Fibroblast of lung (primary cell): ENCODE measurements at regions not wholly inside any gene's neighbourhood (a gene's known extent, or its start where the extent isn't known, plus 50 kb on each side); places are given as distances from the start of the nearest gene placed in this dataset.

Experiments
- EZH2 ChIP-seq: IDR thresholded peaks from 2 replicates; pipeline ENCODE4 v1.5.1; 2012; ENCODE audit warnings: low read length, control low read depth, mild to moderate bottlenecking; ENCODE audit errors: missing control alignments
- TF ChIP-seq, protein P1 (sequence below), 2 donors: IDR thresholded peaks in 1 of 2; conservative IDR thresholded peaks in 1 of 2; 1 replicate in 1 of 2; 2 replicates in 1 of 2; pipeline ENCODE4 v1.5.1; 2011 to 2012; ENCODE audit warnings: low read length in 2 of 2, control low read depth in 1 of 2, inconsistent platforms in 1 of 2, low read depth in 1 of 2, mild to moderate bottlenecking in 1 of 2

- TF ChIP-seq, protein P1, sequence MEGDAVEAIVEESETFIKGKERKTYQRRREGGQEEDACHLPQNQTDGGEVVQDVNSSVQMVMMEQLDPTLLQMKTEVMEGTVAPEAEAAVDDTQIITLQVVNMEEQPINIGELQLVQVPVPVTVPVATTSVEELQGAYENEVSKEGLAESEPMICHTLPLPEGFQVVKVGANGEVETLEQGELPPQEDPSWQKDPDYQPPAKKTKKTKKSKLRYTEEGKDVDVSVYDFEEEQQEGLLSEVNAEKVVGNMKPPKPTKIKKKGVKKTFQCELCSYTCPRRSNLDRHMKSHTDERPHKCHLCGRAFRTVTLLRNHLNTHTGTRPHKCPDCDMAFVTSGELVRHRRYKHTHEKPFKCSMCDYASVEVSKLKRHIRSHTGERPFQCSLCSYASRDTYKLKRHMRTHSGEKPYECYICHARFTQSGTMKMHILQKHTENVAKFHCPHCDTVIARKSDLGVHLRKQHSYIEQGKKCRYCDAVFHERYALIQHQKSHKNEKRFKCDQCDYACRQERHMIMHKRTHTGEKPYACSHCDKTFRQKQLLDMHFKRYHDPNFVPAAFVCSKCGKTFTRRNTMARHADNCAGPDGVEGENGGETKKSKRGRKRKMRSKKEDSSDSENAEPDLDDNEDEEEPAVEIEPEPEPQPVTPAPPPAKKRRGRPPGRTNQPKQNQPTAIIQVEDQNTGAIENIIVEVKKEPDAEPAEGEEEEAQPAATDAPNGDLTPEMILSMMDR (conservative IDR thresholded peaks at IDR 0.05 in 1 of 2, IDR thresholded peaks at IDR 0.05 in 1 of 2; ENCODE audit: low read depth in 1 of 2, low read length in 2 of 2): no peak
- no peak for TF ChIP-seq EZH2
Observed at GRCh38 chr5:107218457-107219193, 452.1 kb downstream of the EFNA5 start.
